Upper lobe of left lung (tissue), 4 donors: ENCODE measurements at regions not wholly inside any gene's neighbourhood (a gene's known extent, or its start where the extent isn't known, plus 50 kb on each side); places are given as distances from the start of the nearest gene placed in this dataset.
"Not testable (repeated sequence)": the region's sequence is repeated elsewhere in the genome, so short reads cannot be mapped to it uniquely, and the experiment has no call there.

Experiments
- EP300 ChIP-seq, 4 donors: sonication (generic); formaldehyde crosslinking; IDR thresholded peaks; one replicate each; pipeline ENCODE4 v1.5.1; 2017; ENCODE audit warnings: antibody characterized with exemption in 4 of 4, control low read depth in 2 of 4
- POLR2A ChIP-seq, 4 donors: fragments of 450-650 bp; IDR thresholded peaks; one replicate each; pipeline ENCODE4 v1.5.1; 2016 to 2017; ENCODE audit warnings: antibody characterized with exemption in 4 of 4, mild to moderate bottlenecking in 2 of 4
- POLR2AphosphoS5 ChIP-seq, 2 donors: sonication (generic); formaldehyde crosslinking; IDR thresholded peaks; one replicate each; pipeline ENCODE4 v1.5.1; 2017; ENCODE audit warnings: antibody characterized with exemption in 2 of 2
- TF ChIP-seq, protein P1 (sequence below), 6 experiments: fragments of 450-650 bp in 4 of 6; fragments of 200-600 bp in 2 of 6; sonication (generic) in 2 of 6; IDR thresholded peaks; one replicate each; pipeline ENCODE4 v1.5.1; 2016 to 2019; ENCODE audit warnings: antibody characterized with exemption in 6 of 6

DNA sequence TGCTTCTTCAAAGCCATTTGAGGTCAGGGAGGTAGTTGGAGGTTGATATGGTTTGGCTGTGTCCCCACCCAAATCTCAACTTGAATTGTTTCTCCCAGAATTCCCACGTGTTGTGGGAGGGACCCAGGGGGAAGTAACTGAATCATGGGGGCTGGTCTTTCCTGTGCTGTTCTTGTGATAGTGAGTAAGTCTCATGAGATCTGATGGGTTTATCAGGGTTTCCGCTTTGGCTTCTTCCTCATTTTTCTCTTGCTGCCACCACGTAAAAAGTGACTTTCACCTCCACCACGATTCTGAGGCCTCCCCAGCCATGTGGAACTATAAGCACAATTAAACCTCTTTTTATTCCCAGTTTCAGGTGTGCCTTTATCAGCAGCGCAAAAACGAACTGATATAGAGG is 62.5 kb upstream of the NFE2L3 start:
- TF ChIP-seq POLR2A, POLR2AphosphoS5, EP300 (IDR thresholded peaks at IDR 0.05): not testable (repeated sequence)
- TF ChIP-seq, protein P1, sequence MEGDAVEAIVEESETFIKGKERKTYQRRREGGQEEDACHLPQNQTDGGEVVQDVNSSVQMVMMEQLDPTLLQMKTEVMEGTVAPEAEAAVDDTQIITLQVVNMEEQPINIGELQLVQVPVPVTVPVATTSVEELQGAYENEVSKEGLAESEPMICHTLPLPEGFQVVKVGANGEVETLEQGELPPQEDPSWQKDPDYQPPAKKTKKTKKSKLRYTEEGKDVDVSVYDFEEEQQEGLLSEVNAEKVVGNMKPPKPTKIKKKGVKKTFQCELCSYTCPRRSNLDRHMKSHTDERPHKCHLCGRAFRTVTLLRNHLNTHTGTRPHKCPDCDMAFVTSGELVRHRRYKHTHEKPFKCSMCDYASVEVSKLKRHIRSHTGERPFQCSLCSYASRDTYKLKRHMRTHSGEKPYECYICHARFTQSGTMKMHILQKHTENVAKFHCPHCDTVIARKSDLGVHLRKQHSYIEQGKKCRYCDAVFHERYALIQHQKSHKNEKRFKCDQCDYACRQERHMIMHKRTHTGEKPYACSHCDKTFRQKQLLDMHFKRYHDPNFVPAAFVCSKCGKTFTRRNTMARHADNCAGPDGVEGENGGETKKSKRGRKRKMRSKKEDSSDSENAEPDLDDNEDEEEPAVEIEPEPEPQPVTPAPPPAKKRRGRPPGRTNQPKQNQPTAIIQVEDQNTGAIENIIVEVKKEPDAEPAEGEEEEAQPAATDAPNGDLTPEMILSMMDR (IDR thresholded peaks at IDR 0.05) = not testable (repeated sequence)
